Aorta (tissue), 5 donors: ENCODE measurements at regions not wholly inside any gene's neighbourhood (a gene's known extent, or its start where the extent isn't known, plus 50 kb on each side); places are given as distances from the start of the nearest gene placed in this dataset.

Source experiments
- ATAC-seq: fragments of 200-7000 bp; cut with Tn5 transposase; one replicate; pipeline ENCODE4 v1.9.1; 2022; ENCODE audit warnings: moderate library complexity; ENCODE audit not compliant: low FRiP score
- DNase-seq, 2 donors: peaks; one replicate each; pipeline ENCODE4 v3.0.0-alpha.2; 2020
- H3K27ac ChIP-seq, 2 donors: one replicate each; pipeline ENCODE4 v1.5.1; 2013; ENCODE audit warnings: low read length in 2 of 2, mild to moderate bottlenecking in 2 of 2, moderate library complexity in 2 of 2, control low read depth in 1 of 2, inconsistent platforms in 1 of 2, low read depth in 1 of 2
- H3K27me3 ChIP-seq, 2 donors: one replicate each; pipeline ENCODE4 v1.6.1; 2013; ENCODE audit warnings: control low read depth in 1 of 2, low read length in 1 of 2, mild to moderate bottlenecking in 1 of 2, moderate library complexity in 1 of 2; ENCODE audit not compliant: insufficient read depth in 2 of 2, control insufficient read depth in 1 of 2
- H3K36me3 ChIP-seq, 2 donors: one replicate each; pipeline ENCODE4 v1.6.1; 2013; ENCODE audit warnings: control low read depth in 1 of 2, low read length in 1 of 2, mild to moderate bottlenecking in 1 of 2; ENCODE audit not compliant: insufficient read depth in 2 of 2, control insufficient read depth in 1 of 2
- H3K4me1 ChIP-seq, 2 donors: one replicate each; pipeline ENCODE4 v1.6.1; 2013; ENCODE audit warnings: low read length in 2 of 2, control low read depth in 1 of 2, mild to moderate bottlenecking in 1 of 2, moderate library complexity in 1 of 2; ENCODE audit not compliant: insufficient read depth in 2 of 2, control insufficient read depth in 1 of 2
- H3K4me3 ChIP-seq, 2 donors: one replicate each; pipeline ENCODE4 v1.5.1; 2013; ENCODE audit warnings: low read length in 2 of 2, control low read depth in 1 of 2, mild to moderate bottlenecking in 1 of 2
- H3K9me3 ChIP-seq: one replicate; pipeline ENCODE4 v1.6.1; 2013; ENCODE audit warnings: mild to moderate bottlenecking, low read length; ENCODE audit not compliant: control insufficient read depth
- WGBS, 2 donors: extraction: QIAGEN DNeasy Blood & Tissue Kit; methylation state at CpG; one replicate each; pipeline ENCODE4 v1.1.7; 2013; 5-methylcytosine and 5-hydroxymethylcytosine counted together
- intact Hi-C, 2 donors: fragments of 100-400 bp; cut with DNase I; formaldehyde crosslinking; loops; one replicate each; pipeline versions ENCODE4 v1.14.2 to v1.15.0; 2022
- donor health status: healthy with polysubstance abuse.
- donor health status: Bipolar disorder and iron deficiency.
- donor health status: DM: no; HTN: no; CAD: no.
- donor health status: DM: no; HTN: no; CAD: no.
- donor health status: DM: yes; HTN: yes; CAD: no.

GRCh38 chr2:14197293-14197692 is 435.2 kb upstream of the LRATD1 start:
- Histone ChIP-seq H3K27me3 (no peaks in the 10 kb centered on the region), H3K4me3 (no peak overlapping the region), H3K9me3 (no peaks in the 10 kb centered on the region), H3K36me3 (no peaks in the 10 kb centered on the region), H3K27ac (no peak overlapping the region), H3K4me1 (no peaks in the 10 kb centered on the region)
- ATAC-seq = no peak
- WGBS, 2 donors = 52 to 53% methylated on average over 2 of the region's 2 CpGs
- intact Hi-C loops = no loop called here
- no peak for DNase-seq

GRCh38 chr2:14199040-14199439 is 433.5 kb upstream of the LRATD1 start:
- DNase-seq (no peak), ATAC-seq (no peak)
- H3K36me3 ChIP-seq = no peaks in the 10 kb centered on the region
- no peaks in the 10 kb centered on the region for H3K4me1 ChIP-seq
- WGBS, 2 donors = 42 to 51% methylated on average over 3 of the region's 3 CpGs
- H3K9me3 ChIP-seq = no peaks in the 10 kb centered on the region
- H3K27ac ChIP-seq = no peak overlapping the region
- no peak overlapping the region for H3K4me3 ChIP-seq
- no peaks in the 10 kb centered on the region for H3K27me3 ChIP-seq
- intact Hi-C loops = no loop called here

DNA sequence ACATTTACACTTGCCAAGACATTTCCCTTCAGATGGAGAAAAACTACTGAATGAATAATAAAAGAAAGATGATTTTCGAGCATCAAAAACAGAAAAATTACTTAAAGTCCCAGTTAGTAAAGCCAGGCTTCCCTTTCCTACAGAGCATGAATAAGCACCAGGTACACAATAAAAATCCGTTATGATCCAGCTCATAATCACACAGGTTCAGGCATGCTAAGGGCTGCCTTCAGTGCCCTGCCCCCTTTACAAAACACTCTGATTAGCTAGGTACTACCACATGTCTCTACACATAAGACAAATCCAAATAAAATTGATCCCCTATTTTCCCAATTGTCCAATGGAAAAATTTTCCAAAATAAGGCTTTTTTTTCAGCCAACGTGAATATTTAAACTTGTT is 413.2 kb upstream of the LRATD1 start:
- H3K27me3 ChIP-seq = no peaks in the 10 kb centered on the region
- ATAC-seq (no peak), DNase-seq (no peak)
- no peaks in the 10 kb centered on the region for H3K36me3 ChIP-seq
- H3K9me3 ChIP-seq = no peaks in the 10 kb centered on the region
- no peaks in the 10 kb centered on the region for H3K4me1 ChIP-seq
- 71 to 73% methylated on average over 3 of the region's 3 CpGs for WGBS, 2 donors
- H3K27ac ChIP-seq = no peak overlapping the region
- H3K4me3 ChIP-seq = no peak overlapping the region
- intact Hi-C loops = no loop called here

DNA sequence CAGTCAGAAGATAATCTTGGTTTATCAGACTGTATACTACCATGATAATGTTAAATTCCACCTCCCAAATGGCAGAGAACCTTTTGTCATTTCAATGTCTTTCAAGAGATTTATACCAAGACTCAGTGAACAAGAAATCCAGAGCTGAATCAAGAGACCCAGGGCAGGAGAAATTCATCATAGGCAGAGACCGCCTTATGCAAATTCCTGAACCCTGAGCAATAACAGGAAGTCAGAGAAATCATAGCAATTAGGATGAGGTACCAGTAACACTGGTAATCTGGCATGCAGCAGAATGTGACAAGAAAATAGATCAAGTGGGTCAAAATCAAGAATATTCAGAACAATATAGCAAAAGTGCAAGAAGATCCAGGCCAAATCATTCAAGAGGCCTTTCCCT is 412.4 kb upstream of the LRATD1 start:
- Histone ChIP-seq H3K27me3 (no peaks in the 10 kb centered on the region), H3K4me3 (no peak overlapping the region), H3K36me3 (no peaks in the 10 kb centered on the region), H3K9me3 (no peaks in the 10 kb centered on the region), H3K27ac (no peak overlapping the region), H3K4me1 (no peaks in the 10 kb centered on the region)
- ATAC-seq (no peak), DNase-seq (no peak)
- 59 to 64% methylated on average over 1 of the region's 1 CpG for WGBS, 2 donors
- intact Hi-C loops = no loop called here

- Histone ChIP-seq H3K36me3 (no peaks in the 10 kb centered on the region), H3K4me1 (no peaks in the 10 kb centered on the region), H3K4me3 (no peak overlapping the region), H3K27ac (no peak overlapping the region), H3K9me3 (no peaks in the 10 kb centered on the region), H3K27me3 (no peaks in the 10 kb centered on the region)
- intact Hi-C loops = no loop called here
- DNase-seq = no peak
- WGBS, 2 donors = 31 to 48% methylated on average over 4 of the region's 4 CpGs
- no peak for ATAC-seq
Measured at GRCh38 chr2:14221466-14221865, 411.1 kb upstream of the LRATD1 start.

DNA sequence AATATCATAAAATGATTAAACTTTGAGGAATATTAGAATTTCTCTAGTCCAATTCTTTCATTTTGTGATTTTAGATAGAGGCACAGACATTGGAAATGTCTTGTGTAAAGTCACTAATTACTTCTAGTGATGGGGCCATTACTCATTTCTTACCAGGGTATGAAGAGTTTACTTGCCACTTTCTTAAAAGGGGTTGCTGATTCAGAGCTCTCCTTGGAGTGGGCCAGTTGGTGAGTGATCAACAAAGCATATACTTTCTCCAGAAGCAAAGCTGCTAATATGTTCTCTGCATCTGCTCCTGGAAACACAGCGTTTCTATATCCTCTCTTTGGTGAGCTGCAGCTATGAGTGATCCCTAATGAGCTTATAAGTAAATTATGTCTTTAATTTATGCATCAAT is 408.9 kb upstream of the LRATD1 start:
- no peak overlapping the region for H3K27ac ChIP-seq
- H3K9me3 ChIP-seq = no peaks in the 10 kb centered on the region
- DNase-seq = no peak
- intact Hi-C loops = no loop called here
- WGBS, 2 donors = 76 to 84% methylated on average over 1 of the region's 1 CpG
- H3K36me3 ChIP-seq = no peaks in the 10 kb centered on the region
- H3K4me3 ChIP-seq = no peak overlapping the region
- H3K4me1 ChIP-seq = no peaks in the 10 kb centered on the region
- no peaks in the 10 kb centered on the region for H3K27me3 ChIP-seq
- ATAC-seq = no peak

DNA sequence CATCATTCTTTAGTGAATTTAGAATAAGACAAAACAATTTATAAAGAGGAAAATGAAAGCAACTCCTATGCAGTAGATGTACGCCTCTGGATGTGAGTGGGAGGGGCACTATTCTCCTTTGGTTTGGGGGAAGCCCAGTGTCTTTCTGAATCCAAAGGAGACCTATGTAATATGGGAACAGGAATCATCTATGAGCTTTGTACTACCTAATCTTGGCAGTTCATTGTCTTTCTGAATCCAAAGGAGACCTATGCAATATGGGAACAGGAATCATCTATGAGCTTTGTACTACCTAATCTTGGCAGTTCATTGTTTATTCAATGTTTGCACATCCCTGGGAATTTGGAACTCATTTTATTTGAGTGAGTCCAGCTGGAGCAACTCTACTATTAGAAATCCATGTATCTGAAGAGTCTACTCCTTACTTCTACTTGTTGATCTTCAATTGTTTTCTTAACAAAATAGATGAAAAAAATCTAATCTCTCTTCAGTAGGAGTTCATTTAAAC is 401.1 kb upstream of the LRATD1 start:
- no peak for ATAC-seq
- 74 to 80% methylated on average over 1 of the region's 1 CpG for WGBS, 2 donors

DNA sequence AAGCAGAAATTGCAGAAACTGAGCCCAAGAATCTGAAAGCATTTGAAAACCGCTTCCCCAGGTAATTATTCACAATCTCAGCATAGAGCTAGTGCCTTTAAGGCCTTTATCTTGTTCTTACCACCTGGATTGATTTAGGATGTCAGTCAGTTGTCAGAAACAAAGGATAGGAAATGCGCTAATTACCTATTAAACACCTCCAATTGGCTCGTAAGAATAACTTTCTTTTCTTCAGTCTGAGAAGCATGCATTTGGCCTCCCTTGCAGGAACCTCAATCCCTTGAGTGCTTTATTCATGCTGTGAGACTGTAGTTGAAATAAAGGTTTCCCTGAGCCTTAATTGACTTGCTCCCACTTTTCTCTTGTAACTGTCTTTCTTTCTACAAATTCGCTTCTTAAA is 400.3 kb upstream of the LRATD1 start:
- 65 to 67% methylated on average over 4 of the region's 4 CpGs for WGBS, 2 donors
- H3K4me3 ChIP-seq = no peak overlapping the region

More for the DNA sequence above, 401.1 kb upstream of the LRATD1 start:
- Histone ChIP-seq H3K27me3 (no peaks in the 10 kb centered on the region), H3K36me3 (no peaks in the 10 kb centered on the region), H3K4me3 (no peak overlapping the region), H3K9me3 (no peaks in the 10 kb centered on the region), H3K27ac (no peak overlapping the region), H3K4me1 (no peaks in the 10 kb centered on the region)
- no peak for DNase-seq
- intact Hi-C loops = no loop called here

DNA sequence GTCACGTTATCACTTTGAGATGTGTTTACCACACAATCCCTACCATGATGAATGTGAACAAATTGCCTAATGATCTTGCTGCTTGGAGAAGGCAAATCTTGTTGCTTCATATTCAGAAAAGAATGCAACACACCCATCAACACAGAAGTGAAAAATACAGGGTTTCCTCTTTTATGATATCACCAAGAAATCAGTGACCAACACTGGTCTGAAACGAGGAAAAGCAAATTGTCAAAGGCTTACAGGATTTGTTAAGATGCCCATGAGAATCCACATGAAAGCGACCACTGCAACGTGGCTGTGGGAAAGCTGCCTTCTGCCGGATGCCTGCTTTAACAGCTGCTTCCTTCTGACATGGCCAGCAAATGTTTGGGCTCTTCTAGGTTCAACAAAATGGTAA is 397.6 kb upstream of the LRATD1 start:
- no peaks in the 10 kb centered on the region for H3K4me1 ChIP-seq
- 48 to 60% methylated on average over 5 of the region's 5 CpGs for WGBS, 2 donors

More for the DNA sequence above, 400.3 kb upstream of the LRATD1 start:
- DNase-seq (no peak), ATAC-seq (no peak)
- Histone ChIP-seq H3K27ac (no peak overlapping the region), H3K36me3 (no peaks in the 10 kb centered on the region), H3K27me3 (no peaks in the 10 kb centered on the region), H3K9me3 (no peaks in the 10 kb centered on the region), H3K4me1 (no peaks in the 10 kb centered on the region)
- intact Hi-C loops = no loop called here

More for the DNA sequence above, 397.6 kb upstream of the LRATD1 start:
- intact Hi-C loops = no loop called here
- ATAC-seq (no peak), DNase-seq (no peak)
- H3K27me3 ChIP-seq = no peaks in the 10 kb centered on the region
- no peaks in the 10 kb centered on the region for H3K9me3 ChIP-seq
- no peak overlapping the region for H3K27ac ChIP-seq
- H3K36me3 ChIP-seq = no peaks in the 10 kb centered on the region
- H3K4me3 ChIP-seq = no peak overlapping the region
